Activated CD4-positive, alpha-beta T cell treated with anti-CD3 and anti-CD28 coated beads, Interleukin-10, Interleukin-2, amounts not matched to agents 100 ng/mL and 50 ng/mL, durations not matched to agents 16 hours and 8 hours (primary cell): ENCODE measurements at regions not wholly inside any gene's neighbourhood (a gene's known extent, or its start where the extent isn't known, plus 50 kb on each side); places are given as distances from the start of the nearest gene placed in this dataset.

Experiments
- DNase-seq: peaks from one replicate; pipeline ENCODE4 v3.0.0-alpha.2; 2020

GRCh38 chr14:95409477-95410272 lies 90.0 kb upstream of the CLMN start:
- no peak for DNase-seq

GRCh38 chr14:95408731-95409476 lies 89.2 kb upstream of the CLMN start:
- no peak for DNase-seq

- no peak for DNase-seq
Measured at GRCh38 chr14:95407354-95407753, 87.6 kb upstream of the CLMN start.

GRCh38 chr14:95406756-95407277 lies 87.1 kb upstream of the CLMN start:
- no peak for DNase-seq

GRCh38 chr14:95404583-95404982 lies 84.9 kb upstream of the CLMN start:
- DNase-seq, result no peak

GRCh38 chr14:95402578-95402977 lies 82.9 kb upstream of the CLMN start:
- no peak for DNase-seq

GRCh38 chr14:95402176-95402575 lies 82.5 kb upstream of the CLMN start:
- no peak for DNase-seq

- no peak for DNase-seq
Measured at GRCh38 chr14:95398630-95399547, 79.2 kb upstream of the CLMN start.

- DNase-seq, result no peak
Measured at GRCh38 chr14:95397325-95397724, 77.6 kb upstream of the CLMN start.

- DNase-seq, result no peak
Measured at GRCh38 chr14:95396221-95396620, 76.5 kb upstream of the CLMN start.

GRCh38 chr14:95395098-95395737 lies 75.5 kb upstream of the CLMN start:
- DNase-seq, result peak; percentile 4

- DNase-seq, result no peak
Measured at GRCh38 chr14:95394297-95395097, 74.8 kb upstream of the CLMN start.

GRCh38 chr14:95392841-95393240 lies 73.1 kb upstream of the CLMN start:
- DNase-seq, result no peak

GRCh38 chr14:95391331-95391730 lies 71.6 kb upstream of the CLMN start:
- no peak for DNase-seq

- DNase-seq, result no peak
Measured at GRCh38 chr14:95389471-95390011, 69.8 kb upstream of the CLMN start.

GRCh38 chr14:95388699-95389098 lies 69.0 kb upstream of the CLMN start:
- DNase-seq, result no peak

GRCh38 chr14:95387826-95388445 lies 68.2 kb upstream of the CLMN start:
- DNase-seq, result no peak

GRCh38 chr14:95386536-95387095 lies 66.9 kb upstream of the CLMN start:
- no peak for DNase-seq

- no peak for DNase-seq
Measured at GRCh38 chr14:95385701-95386100, 66.0 kb upstream of the CLMN start.

GRCh38 chr14:95382747-95383146 lies 63.0 kb upstream of the CLMN start:
- no peak for DNase-seq

GRCh38 chr14:95381726-95382125 lies 62.0 kb upstream of the CLMN start:
- no peak for DNase-seq
